A673 (cell line): ENCODE measurements at regions not wholly inside any gene's neighbourhood (a gene's known extent, or its start where the extent isn't known, plus 50 kb on each side); places are given as distances from the start of the nearest gene placed in this dataset.
"Not testable (repeated sequence)": the region's sequence is repeated elsewhere in the genome, so short reads cannot be mapped to it uniquely, and the experiment has no call there.

ENCODE experiments used
- BruUV-seq: library from RNA; stranded (reverse); fragments of 400-500 nt; replicated peaks from 2 replicates; lab custom pipeline; 2021; lab: Mats Ljungman, UMichigan
- CTCF ChIA-PET: fragments of 300-600 bp; sonication (Branson Sonifier 250); formaldehyde crosslinking; loops from one replicate; lab custom pipeline; 2022; ENCODE audit warnings: antibody characterized with exemption; lab: Charles Lee
- POLR2A ChIA-PET: fragments of 300-600 bp; sonication (Branson Sonifier 250); formaldehyde crosslinking; loops from one replicate; lab custom pipeline; 2022; ENCODE audit warnings: antibody characterized with exemption; ENCODE audit not compliant: low non-redundant PET; lab: Charles Lee
- DNase-seq: peaks from one replicate; pipeline ENCODE4 v3.0.0-alpha.2; 2015; ENCODE audit warnings: low spot score
- H3K27ac ChIP-seq: fragments of 200-600 bp; sonication (generic); 2 replicates; pipeline ENCODE4 v1.5.1; 2016; ENCODE audit warnings: mixed run types, low read depth, mild to moderate bottlenecking, mixed read lengths, antibody characterized with exemption, low read length; ENCODE audit not compliant: poor library complexity, severe bottlenecking
- H3K27me3 ChIP-seq: fragments of 200-600 bp; sonication (generic); replicated peaks from 2 replicates; pipeline ENCODE4 v1.6.1; 2017; ENCODE audit warnings: mixed run types, low read depth, mild to moderate bottlenecking, mixed read lengths, antibody characterized with exemption, low read length; ENCODE audit not compliant: insufficient read depth, poor library complexity
- H3K36me3 ChIP-seq: fragments of 200-600 bp; sonication (generic); 2 replicates; pipeline ENCODE4 v1.6.1; 2016; ENCODE audit warnings: mixed run types, mild to moderate bottlenecking, mixed read lengths, antibody characterized with exemption, low read length; ENCODE audit not compliant: insufficient read depth, poor library complexity, severe bottlenecking
- H3K4me1 ChIP-seq: fragments of 200-600 bp; sonication (generic); 2 replicates; pipeline ENCODE4 v1.6.1; 2017; ENCODE audit warnings: mixed run types, mild to moderate bottlenecking, mixed read lengths, antibody characterized with exemption, low read length; ENCODE audit not compliant: insufficient read depth, poor library complexity, severe bottlenecking
- H3K4me3 ChIP-seq: fragments of 200-600 bp; sonication (generic); 2 replicates; pipeline ENCODE4 v1.5.1; 2016; ENCODE audit warnings: low read depth, mixed run types, mild to moderate bottlenecking, mixed read lengths, low read length; ENCODE audit not compliant: poor library complexity, severe bottlenecking
- H3K9me3 ChIP-seq: fragments of 200-600 bp; sonication (generic); 2 replicates; pipeline ENCODE4 v1.6.1; 2016; ENCODE audit warnings: mixed run types, low read depth, mild to moderate bottlenecking, mixed read lengths, antibody characterized with exemption, low read length; ENCODE audit not compliant: poor library complexity, severe bottlenecking
- EZH2 ChIP-seq: fragments of 200-600 bp; sonication (generic); IDR thresholded peaks from 2 replicates; pipeline ENCODE4 v1.6.1; 2017; ENCODE audit warnings: borderline replicate concordance, low read depth, mild to moderate bottlenecking, mixed read lengths, antibody characterized with exemption, low read length; ENCODE audit not compliant: poor library complexity, severe bottlenecking
- intact Hi-C: fragments of 100-400 bp; cut with micrococcal nuclease; formaldehyde crosslinking; loops from one replicate; pipeline ENCODE4 v1.10.0; 2022; ENCODE audit not compliant: unreplicated experiment
- TF ChIP-seq, protein P1 (sequence below): fragments of 300-800, 200-600 bp; sonication (generic); conservative IDR thresholded peaks from 2 replicates; pipeline ENCODE4 v1.5.1; 2017; ENCODE audit warnings: low read depth, mild to moderate bottlenecking, antibody characterized with exemption, low read length, moderate library complexity, mixed read lengths

GRCh38 chr2:131584380-131584779, 56.7 kb downstream of the CCDC74A start:
- TF ChIP-seq, protein P1, sequence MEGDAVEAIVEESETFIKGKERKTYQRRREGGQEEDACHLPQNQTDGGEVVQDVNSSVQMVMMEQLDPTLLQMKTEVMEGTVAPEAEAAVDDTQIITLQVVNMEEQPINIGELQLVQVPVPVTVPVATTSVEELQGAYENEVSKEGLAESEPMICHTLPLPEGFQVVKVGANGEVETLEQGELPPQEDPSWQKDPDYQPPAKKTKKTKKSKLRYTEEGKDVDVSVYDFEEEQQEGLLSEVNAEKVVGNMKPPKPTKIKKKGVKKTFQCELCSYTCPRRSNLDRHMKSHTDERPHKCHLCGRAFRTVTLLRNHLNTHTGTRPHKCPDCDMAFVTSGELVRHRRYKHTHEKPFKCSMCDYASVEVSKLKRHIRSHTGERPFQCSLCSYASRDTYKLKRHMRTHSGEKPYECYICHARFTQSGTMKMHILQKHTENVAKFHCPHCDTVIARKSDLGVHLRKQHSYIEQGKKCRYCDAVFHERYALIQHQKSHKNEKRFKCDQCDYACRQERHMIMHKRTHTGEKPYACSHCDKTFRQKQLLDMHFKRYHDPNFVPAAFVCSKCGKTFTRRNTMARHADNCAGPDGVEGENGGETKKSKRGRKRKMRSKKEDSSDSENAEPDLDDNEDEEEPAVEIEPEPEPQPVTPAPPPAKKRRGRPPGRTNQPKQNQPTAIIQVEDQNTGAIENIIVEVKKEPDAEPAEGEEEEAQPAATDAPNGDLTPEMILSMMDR: no peak
- TF ChIP-seq EZH2: no peak
- CTCF ChIA-PET: no interaction called here
- Histone ChIP-seq H3K4me1 (no peaks in the 10 kb centered on the region), H3K27ac (no peak overlapping the region), H3K36me3 (no peaks in the 10 kb centered on the region), H3K9me3 (no peaks in the 10 kb centered on the region), H3K27me3 (peaks cover 80% of the 10 kb centered on the region), H3K4me3 (no peak overlapping the region)
- BruUV-seq: no TSS peak
- intact Hi-C loops: no loop called here
- POLR2A ChIA-PET: no interaction called here
- DNase-seq: no peak

DNA sequence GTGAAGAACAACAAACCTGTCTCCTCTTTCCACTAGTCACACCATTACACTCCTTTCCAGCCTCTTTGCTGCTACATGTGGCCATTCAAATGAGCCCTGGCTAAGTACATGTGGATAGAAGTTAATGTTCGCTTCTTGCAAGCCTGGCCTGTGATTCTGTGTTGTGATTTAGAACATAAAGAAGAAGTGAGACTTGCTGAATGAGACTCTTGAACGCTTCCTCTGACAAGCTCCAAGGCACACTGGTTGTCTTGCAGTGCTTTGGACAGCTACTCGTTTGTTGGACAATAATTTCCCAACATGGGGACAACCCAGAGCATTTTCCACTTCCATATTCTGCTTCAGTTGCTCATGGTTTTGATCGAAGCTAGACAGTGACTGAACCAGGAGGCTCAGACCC, 57.3 kb downstream of the CCDC74A start:
- Histone ChIP-seq H3K4me1 (no peaks in the 10 kb centered on the region), H3K27me3 (peaks cover 77% of the 10 kb centered on the region), H3K27ac (no peak overlapping the region), H3K9me3 (no peaks in the 10 kb centered on the region), H3K4me3 (no peak overlapping the region), H3K36me3 (no peaks in the 10 kb centered on the region)
- BruUV-seq: no TSS peak
- TF ChIP-seq EZH2: no peak
- TF ChIP-seq, protein P1: no peak
- CTCF ChIA-PET: no interaction called here
- POLR2A ChIA-PET: no interaction called here
- intact Hi-C loops: no loop called here
- no peak for DNase-seq

DNA sequence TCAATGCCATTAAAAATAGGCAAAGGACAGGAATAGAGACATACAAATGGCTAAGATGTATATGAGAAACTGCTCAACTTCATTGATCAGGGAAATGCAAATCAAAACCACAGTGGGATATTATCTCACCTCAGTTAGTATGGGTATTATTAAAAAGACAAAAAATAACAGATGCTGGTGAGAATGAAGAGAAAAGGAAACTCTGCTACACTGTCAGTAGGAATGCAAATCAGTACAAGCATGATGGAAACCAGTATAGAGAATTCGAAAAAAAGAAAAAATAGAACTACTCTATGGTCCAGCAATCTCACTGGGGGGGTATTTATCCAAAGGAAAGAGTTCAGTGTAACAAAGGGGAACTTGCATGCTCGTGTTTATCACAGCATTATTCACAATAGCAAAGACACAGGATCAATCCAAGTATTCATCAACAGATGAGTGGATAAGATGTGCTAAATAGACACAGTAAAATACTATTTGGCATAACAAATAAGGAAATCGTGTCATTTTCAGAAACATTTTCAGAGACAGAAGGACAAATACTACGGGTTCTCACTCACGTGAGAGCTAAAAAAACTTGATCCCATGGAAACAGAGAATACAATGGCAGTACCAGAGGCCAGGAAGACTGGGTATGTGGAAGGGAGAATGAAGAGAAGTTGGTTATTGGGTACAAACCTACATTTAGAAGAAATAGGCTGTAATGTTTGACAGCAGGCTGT, 60.6 kb downstream of the CCDC74A start:
- no peak for DNase-seq
- intact Hi-C loops: no loop called here
- no peak for TF ChIP-seq EZH2
- TF ChIP-seq, protein P1: no peak
- Histone ChIP-seq H3K4me3 (no peak overlapping the region), H3K9me3 (no peaks in the 10 kb centered on the region), H3K27ac (no peak overlapping the region), H3K36me3 (no peaks in the 10 kb centered on the region), H3K27me3 (peaks cover 53% of the 10 kb centered on the region), H3K4me1 (no peaks in the 10 kb centered on the region)
- ChIA-PET CTCF (no interaction called here), POLR2A (no interaction called here)
- BruUV-seq: no TSS peak

DNA sequence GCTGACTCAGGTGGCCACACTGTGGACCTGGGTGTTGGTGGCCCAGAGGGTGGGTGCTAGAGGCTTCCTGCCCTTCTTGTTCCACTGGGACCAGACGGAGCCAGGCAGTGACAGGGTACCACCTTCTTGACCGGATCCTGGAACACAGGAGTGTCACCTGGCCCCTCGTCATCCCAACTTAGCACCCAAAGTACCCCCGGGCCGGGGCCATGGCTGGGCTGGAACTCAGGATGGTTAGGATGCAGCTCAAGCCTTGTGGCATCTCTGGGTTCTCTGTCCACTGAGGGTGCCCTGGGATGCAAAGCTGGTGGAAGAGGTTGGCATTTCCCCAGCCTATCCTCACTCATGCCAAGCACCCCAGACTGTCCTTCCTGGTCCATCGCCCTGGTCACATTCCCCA, 61.4 kb downstream of the CCDC74A start:
- H3K36me3 ChIP-seq, H3K9me3 ChIP-seq, H3K4me3 ChIP-seq, CTCF ChIA-PET, BruUV-seq, H3K27ac ChIP-seq, intact Hi-C loops, H3K4me1 ChIP-seq, DNase-seq, POLR2A ChIA-PET: not testable (repeated sequence)
- peaks cover 45% of the 10 kb centered on the region for H3K27me3 ChIP-seq
